K562 (cell line): ENCODE measurements at regions not wholly inside any gene's neighbourhood (a gene's known extent, or its start where the extent isn't known, plus 50 kb on each side); places are given as distances from the start of the nearest gene placed in this dataset.

ENCODE experiments used
- BHLHE40 ChIP-seq: IDR thresholded peaks from 2 replicates; pipeline ENCODE4 v1.6.1; 2011; ENCODE audit warnings: low read length, improper control_type of control experiment
- FOXK2 ChIP-seq, 2 experiments: fragments of 450-650 bp; IDR thresholded peaks in 1 of 2; conservative IDR thresholded peaks in 1 of 2; 2 replicates each; pipeline ENCODE4 v1.6.1; 2016; ENCODE audit warnings: low read depth in 2 of 2, mild to moderate bottlenecking in 1 of 2
- JUN ChIP-seq, 2 experiments: sonication (generic) in 1 of 2; formaldehyde crosslinking in 1 of 2; IDR thresholded peaks; 2 replicates each; pipeline versions ENCODE4 v1.6.1 to v1.8.0; 2012 to 2022; ENCODE audit warnings: borderline replicate concordance in 2 of 2, mild to moderate bottlenecking in 2 of 2, improper control_type of control experiment in 1 of 2, low read depth in 1 of 2, low read length in 1 of 2, missing genetic modification reagents in 1 of 2
- MAZ ChIP-seq, 2 experiments: fragments of 450-650 bp in 1 of 2; sonication (generic) in 1 of 2; formaldehyde crosslinking; IDR thresholded peaks in 1 of 2; conservative IDR thresholded peaks in 1 of 2; 2 replicates each; pipeline versions ENCODE4 v1.4.0 to v1.5.0; 2020; ENCODE audit warnings: mild to moderate bottlenecking in 1 of 2, missing genetic modification reagents in 1 of 2
- NFYB ChIP-seq: IDR thresholded peaks from 2 replicates; pipeline ENCODE4 v1.6.1; 2011; ENCODE audit warnings: mild to moderate bottlenecking, moderate library complexity; ENCODE audit not compliant: insufficient read length; ENCODE audit errors: extremely low read depth
- POLR2A ChIP-seq: fragments of 450-650 bp; conservative IDR thresholded peaks from 2 replicates; pipeline ENCODE4 v1.6.1; 2016
- SP1 ChIP-seq: sonication (generic); formaldehyde crosslinking; IDR thresholded peaks from 2 replicates; pipeline ENCODE4 v1.8.1; 2022; ENCODE audit warnings: mild to moderate bottlenecking, missing genetic modification reagents
- SRF ChIP-seq, 2 experiments: fragments of 250-450, 450-650 bp in 1 of 2; sonication (Bioruptor Pico) in 1 of 2; sonication (generic) in 1 of 2; formaldehyde crosslinking; IDR thresholded peaks; 2 replicates each; pipeline versions ENCODE4 v1.5.0 to v1.5.1; 2020 to 2022; ENCODE audit warnings: mild to moderate bottlenecking in 1 of 2, missing genetic modification reagents in 1 of 2
- TCF7L2 ChIP-seq: fragments of 150-350 bp; IDR thresholded peaks from 2 replicates; pipeline ENCODE4 v1.6.1; 2016; ENCODE audit warnings: low read depth, mild to moderate bottlenecking, low read length, moderate library complexity
- ZNF134 ChIP-seq: fragments of 250-450 bp; sonication (Bioruptor Pico); conservative IDR thresholded peaks from 2 replicates; pipeline ENCODE4 v1.4.0; 2020
- ZNF311 ChIP-seq: fragments of 250-450 bp; sonication (Bioruptor Pico); IDR thresholded peaks from 2 replicates; pipeline ENCODE4 v1.4.0; 2020; ENCODE audit warnings: mild to moderate bottlenecking, moderate library complexity
- ZNF324 ChIP-seq: fragments of 250-450 bp; sonication (Bioruptor Pico); IDR thresholded peaks from 2 replicates; pipeline ENCODE4 v1.4.0; 2020; ENCODE audit warnings: mild to moderate bottlenecking
- TF ChIP-seq, protein P1 (sequence below): sonication (generic); formaldehyde crosslinking; IDR thresholded peaks from 2 replicates; pipeline ENCODE4 v1.8.1; 2023; ENCODE audit warnings: mild to moderate bottlenecking, missing genetic modification reagents, moderate library complexity

- no peak for TF ChIP-seq SP1
- TF ChIP-seq NFYB: no peak
- no peak for TF ChIP-seq BHLHE40
- TF ChIP-seq ZNF324 (CRISPR knock-in tag): no peak
- no peak for TF ChIP-seq MAZ (CRISPR knock-in tag; conservative IDR thresholded peaks at IDR 0.05 in 1 of 2, IDR thresholded peaks at IDR 0.05 in 1 of 2)
- TF ChIP-seq, protein P1, sequence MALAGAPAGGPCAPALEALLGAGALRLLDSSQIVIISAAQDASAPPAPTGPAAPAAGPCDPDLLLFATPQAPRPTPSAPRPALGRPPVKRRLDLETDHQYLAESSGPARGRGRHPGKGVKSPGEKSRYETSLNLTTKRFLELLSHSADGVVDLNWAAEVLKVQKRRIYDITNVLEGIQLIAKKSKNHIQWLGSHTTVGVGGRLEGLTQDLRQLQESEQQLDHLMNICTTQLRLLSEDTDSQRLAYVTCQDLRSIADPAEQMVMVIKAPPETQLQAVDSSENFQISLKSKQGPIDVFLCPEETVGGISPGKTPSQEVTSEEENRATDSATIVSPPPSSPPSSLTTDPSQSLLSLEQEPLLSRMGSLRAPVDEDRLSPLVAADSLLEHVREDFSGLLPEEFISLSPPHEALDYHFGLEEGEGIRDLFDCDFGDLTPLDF (CRISPR knock-in tag): no peak
- TF ChIP-seq TCF7L2: no peak
- TF ChIP-seq ZNF311 (CRISPR knock-in tag): no peak
- TF ChIP-seq SRF (CRISPR knock-in tag; IDR thresholded peaks at IDR 0.05): no peak
- no peak for TF ChIP-seq POLR2A
- no peak for TF ChIP-seq FOXK2 (conservative IDR thresholded peaks at IDR 0.05 in 1 of 2, IDR thresholded peaks at IDR 0.05 in 1 of 2; ENCODE audit: low read depth in 2 of 2)
- TF ChIP-seq ZNF134 (CRISPR knock-in tag): no peak
- no peak for TF ChIP-seq JUN (IDR thresholded peaks at IDR 0.05; ENCODE audit: borderline replicate concordance, low read depth, low read length)
- no peak for TF ChIP-seq JUN (CRISPR knock-in tag; IDR thresholded peaks at IDR 0.05; ENCODE audit: borderline replicate concordance)
These were observed 61.3 kb upstream of the MYLIP start for GRCh38 chr6:16067568-16067967.
